ENCODE measurements at regions not wholly inside any gene's neighbourhood (a gene's known extent, or its start where the extent isn't known, plus 50 kb on each side); places are given as distances from the start of the nearest gene placed in this dataset.

DNA sequence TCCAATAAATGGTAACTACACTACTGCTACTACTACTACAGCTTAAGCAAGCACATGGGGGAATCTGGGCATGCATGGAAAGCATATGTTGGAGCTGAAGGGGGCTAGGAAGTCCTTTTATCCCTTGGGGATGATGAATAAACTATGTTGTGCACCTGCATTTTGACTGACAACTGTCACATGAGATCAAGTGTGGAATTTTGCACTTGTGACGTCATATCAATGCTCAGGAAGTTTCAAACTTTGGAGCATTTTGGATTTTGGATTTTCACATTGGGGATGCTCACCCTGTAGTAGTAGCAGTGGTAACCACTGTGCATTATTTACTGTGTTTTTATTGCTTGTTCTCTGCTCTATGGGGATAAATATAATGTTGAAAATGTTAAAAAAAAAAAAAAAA is 100.5 kb upstream of the SMAD1 start:
- Histone ChIP-seq H3K36me3 (ENCODE audit: control insufficient read depth, insufficient read depth, low read length) (no peaks in the 10 kb centered on the region), H3K4me3 (ENCODE audit: low read depth in 2 of 2, low read length in 2 of 2) (no peak overlapping the region), H3K27me3 (ENCODE audit: control insufficient read depth, insufficient read depth, low read length) (no peaks in the 10 kb centered on the region; the same call in 1 of the 2 replicates), H3K9me3 (ENCODE audit: control insufficient read depth, insufficient read depth, low read depth, low read length) (no peaks in the 10 kb centered on the region), H3K27ac (ENCODE audit: low read length) (no peak overlapping the region), H3K4me1 (ENCODE audit: control insufficient read depth, insufficient read depth, low read length) (no peaks in the 10 kb centered on the region)
- ChIA-PET POLR2A (no interaction called here), CTCF (no interaction called here)
- in situ Hi-C loops (cut with HindIII; ENCODE audit: low pct_unique_long_range_greater_than_20kb, low sequenced_read_pairs) (no loop called here), intact Hi-C loops (cut with micrococcal nuclease; ENCODE audit: unreplicated experiment) (no loop called here)
- ATAC-seq = no peak
- DNase-seq (ENCODE audit: low read depth, low spot score) = no peak
- BruUV-seq (replicated peaks) = no TSS peak
- TF ChIP-seq TCF7L2 (IDR thresholded peaks at IDR 0.05; ENCODE audit: low read depth, low read length) (no peak), POLR2AphosphoS5 (IDR thresholded peaks at IDR 0.05; ENCODE audit: low read depth, low read length) (no peak), REST (IDR thresholded peaks at IDR 0.05; ENCODE audit: insufficient read depth in 1 of 2, low read depth in 2 of 2, low read length in 1 of 2) (no peak), CTCF (IDR thresholded peaks at IDR 0.05) (no peak), SIN3A (IDR thresholded peaks at IDR 0.05; ENCODE audit: borderline replicate concordance, insufficient read depth, low read depth, low read length) (no peak)

DNA sequence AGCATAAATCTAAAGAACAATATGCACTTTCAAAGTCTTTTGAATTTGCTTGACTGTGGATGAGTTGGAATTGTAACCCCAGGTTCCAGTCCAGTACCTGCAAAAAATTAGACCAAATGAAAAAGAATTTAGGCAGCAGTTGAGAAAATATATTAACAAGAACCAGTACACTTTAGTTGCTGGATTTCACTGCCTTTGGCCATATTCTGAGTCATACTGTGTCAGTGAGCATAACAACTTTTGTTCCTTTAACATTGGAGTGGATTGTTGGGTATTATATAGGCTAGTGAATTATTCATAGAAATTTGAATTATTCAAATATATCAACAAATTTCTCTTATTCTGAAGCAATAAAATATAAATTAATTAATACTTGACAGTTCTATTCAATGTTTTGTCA is 101.5 kb upstream of the SMAD1 start:
- TF ChIP-seq REST (IDR thresholded peaks at IDR 0.05; ENCODE audit: insufficient read depth in 1 of 2, low read depth in 2 of 2, low read length in 1 of 2) (no peak), TCF7L2 (IDR thresholded peaks at IDR 0.05; ENCODE audit: low read depth, low read length) (no peak), CTCF (IDR thresholded peaks at IDR 0.05) (no peak), POLR2AphosphoS5 (IDR thresholded peaks at IDR 0.05; ENCODE audit: low read depth, low read length) (no peak), SIN3A (IDR thresholded peaks at IDR 0.05; ENCODE audit: borderline replicate concordance, insufficient read depth, low read depth, low read length) (no peak)

More for the DNA sequence above, 101.5 kb upstream of the SMAD1 start:
- POLR2A ChIA-PET = no interaction called here
- Histone ChIP-seq H3K9me3 (ENCODE audit: control insufficient read depth, insufficient read depth, low read depth, low read length) (no peaks in the 10 kb centered on the region), H3K4me3 (ENCODE audit: low read depth in 2 of 2, low read length in 2 of 2) (no peak overlapping the region), H3K36me3 (ENCODE audit: control insufficient read depth, insufficient read depth, low read length) (no peaks in the 10 kb centered on the region), H3K27ac (ENCODE audit: low read length) (no peak overlapping the region), H3K27me3 (ENCODE audit: control insufficient read depth, insufficient read depth, low read length) (no peaks in the 10 kb centered on the region), H3K4me1 (ENCODE audit: control insufficient read depth, insufficient read depth, low read length) (no peaks in the 10 kb centered on the region)
- in situ Hi-C loops (cut with HindIII; ENCODE audit: low pct_unique_long_range_greater_than_20kb, low sequenced_read_pairs) = no loop called here
- CTCF ChIA-PET = no interaction called here
- no peak for DNase-seq (ENCODE audit: low read depth, low spot score)
- no TSS peak for BruUV-seq (replicated peaks)
- ATAC-seq = no peak
- intact Hi-C loops (cut with micrococcal nuclease; ENCODE audit: unreplicated experiment) = no loop called here

Measured in Panc1 (cell line).